GM23248 (cell line): ENCODE measurements at regions not wholly inside any gene's neighbourhood (a gene's known extent, or its start where the extent isn't known, plus 50 kb on each side); places are given as distances from the start of the nearest gene placed in this dataset.
"Not testable (repeated sequence)": the region's sequence is repeated elsewhere in the genome, so short reads cannot be mapped to it uniquely, and the experiment has no call there.

Source experiments
- DNase-seq: peaks from one replicate; pipeline ENCODE4 v3.0.0-alpha.2; 2015
- H2AFZ ChIP-seq: fragments of 200-600 bp; sonication (generic); 2 replicates; pipeline ENCODE4 v1.6.1; 2016; ENCODE audit warnings: antibody characterized with exemption
- H3F3A ChIP-seq: fragments of 200-600 bp; sonication (generic); 2 replicates; pipeline ENCODE4 v1.6.1; 2016; ENCODE audit warnings: mild to moderate bottlenecking, antibody characterized with exemption, mixed run types; ENCODE audit not compliant: insufficient read depth
- H3K27ac ChIP-seq: fragments of 200-600 bp; sonication (generic); 2 replicates; pipeline ENCODE4 v1.5.1; 2016; ENCODE audit warnings: mild to moderate bottlenecking
- H3K27me3 ChIP-seq: fragments of 200-600 bp; sonication (generic); replicated peaks from 2 replicates; pipeline ENCODE4 v1.6.1; 2016; ENCODE audit warnings: mild to moderate bottlenecking; ENCODE audit not compliant: insufficient read depth
- H3K36me3 ChIP-seq: fragments of 200-600 bp; sonication (generic); 2 replicates; pipeline ENCODE4 v1.6.1; 2016; ENCODE audit warnings: low read depth, mild to moderate bottlenecking
- H3K4me1 ChIP-seq: fragments of 200-600 bp; sonication (generic); 2 replicates; pipeline ENCODE4 v1.6.1; 2016; ENCODE audit warnings: mild to moderate bottlenecking; ENCODE audit not compliant: insufficient read depth
- H3K4me2 ChIP-seq: fragments of 200-600 bp; sonication (generic); one replicate; pipeline ENCODE4 v1.6.1; 2016; ENCODE audit warnings: mild to moderate bottlenecking; ENCODE audit not compliant: unreplicated experiment
- H3K4me3 ChIP-seq: fragments of 200-600 bp; sonication (generic); 2 replicates; pipeline ENCODE4 v1.5.1; 2016; ENCODE audit warnings: mild to moderate bottlenecking
- H3K79me2 ChIP-seq: fragments of 200-600 bp; sonication (generic); 2 replicates; pipeline ENCODE4 v1.6.1; 2016; ENCODE audit warnings: mild to moderate bottlenecking; ENCODE audit not compliant: insufficient read depth
- H3K9ac ChIP-seq: fragments of 200-600 bp; sonication (generic); 2 replicates; pipeline ENCODE4 v1.6.1; 2016; ENCODE audit warnings: mild to moderate bottlenecking
- H3K9me2 ChIP-seq: fragments of 200-600 bp; sonication (generic); 2 replicates; pipeline ENCODE4 v1.6.1; 2016; ENCODE audit warnings: mixed run types, mild to moderate bottlenecking, moderate library complexity; ENCODE audit not compliant: insufficient read depth
- H3K9me3 ChIP-seq: fragments of 200-600 bp; sonication (generic); one replicate; pipeline ENCODE4 v1.6.1; 2017; ENCODE audit warnings: low read depth
- H4K20me1 ChIP-seq: fragments of 200-600 bp; sonication (generic); 2 replicates; pipeline ENCODE4 v1.6.0; 2016; ENCODE audit not compliant: insufficient read depth
- EZH2 ChIP-seq: fragments of 200-600 bp; sonication (generic); IDR thresholded peaks from 2 replicates; pipeline ENCODE4 v1.6.1; 2018; ENCODE audit warnings: antibody characterized with exemption, mild to moderate bottlenecking; ENCODE audit not compliant: insufficient read depth, poor library complexity, severe bottlenecking
- EZH2phosphoT487 ChIP-seq: fragments of 200-600 bp; sonication (generic); IDR thresholded peaks from 2 replicates; pipeline ENCODE4 v1.6.1; 2018; ENCODE audit warnings: antibody characterized with exemption, moderate library complexity, mild to moderate bottlenecking, low read depth; ENCODE audit not compliant: insufficient read depth
- WGBS, 2 experiments: methylation state at CpG; one replicate each; pipeline ENCODE4 v1.1.6; 2015 to 2017; ENCODE audit warnings: low lambda C conversion rate in 2 of 2, low coverage in 1 of 2; ENCODE audit errors: missing lambda C conversion rate in 2 of 2; 5-methylcytosine and 5-hydroxymethylcytosine counted together
- in situ Hi-C: fragments of 300-500 bp; cut with MboI; formaldehyde crosslinking; loops from 2 replicates; pipeline ENCODE4 v1.15.0; 2020

DNA sequence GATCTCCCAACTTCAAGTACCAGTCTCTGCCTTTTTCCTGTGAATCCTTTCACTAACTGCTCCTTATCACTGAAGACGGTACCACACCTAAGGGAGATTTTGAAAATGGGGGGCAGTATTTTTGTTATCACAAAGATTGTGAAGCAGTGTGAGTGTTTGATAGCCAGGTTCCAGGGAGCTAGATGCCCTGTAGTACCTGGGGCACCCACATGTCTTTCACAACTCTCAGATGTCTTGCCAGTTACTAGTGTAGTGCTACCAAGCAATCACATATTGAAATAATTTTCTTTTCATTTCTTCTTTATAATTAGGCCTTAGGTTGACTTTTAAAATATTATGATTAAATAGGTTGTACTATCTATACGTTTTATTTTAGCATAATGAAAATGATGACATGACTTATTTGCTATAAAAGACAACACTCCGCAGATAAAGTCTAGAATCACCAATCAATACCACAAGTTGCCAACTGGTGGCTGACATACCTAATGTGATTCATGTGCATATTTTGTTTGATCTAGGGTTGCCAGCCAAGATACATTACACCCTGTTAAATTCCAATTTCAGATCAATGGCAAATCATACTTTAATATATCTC is 215.9 kb downstream of the EXOC5 start:
- Histone ChIP-seq H3F3A (no peaks in the 10 kb centered on the region), H2AFZ (no peak overlapping the region), H3K4me2 (no peak overlapping the region), H3K9ac (no peak overlapping the region), H3K27ac (no peak overlapping the region), H3K4me1 (no peaks in the 10 kb centered on the region), H3K4me3 (no peak overlapping the region), H3K79me2 (no peaks in the 10 kb centered on the region), H3K36me3 (no peaks in the 10 kb centered on the region), H3K9me3 (no peaks in the 10 kb centered on the region), H3K27me3 (no peaks in the 10 kb centered on the region), H4K20me1 (no peaks in the 10 kb centered on the region), H3K9me2 (no peaks in the 10 kb centered on the region)
- TF ChIP-seq EZH2phosphoT487, result no peak
- no peak for TF ChIP-seq EZH2
- no peak for DNase-seq
- 17 to 19% methylated on average over 3 of the region's 3 CpGs for WGBS, 2 experiments
- in situ Hi-C loops, result no loop called here

DNA sequence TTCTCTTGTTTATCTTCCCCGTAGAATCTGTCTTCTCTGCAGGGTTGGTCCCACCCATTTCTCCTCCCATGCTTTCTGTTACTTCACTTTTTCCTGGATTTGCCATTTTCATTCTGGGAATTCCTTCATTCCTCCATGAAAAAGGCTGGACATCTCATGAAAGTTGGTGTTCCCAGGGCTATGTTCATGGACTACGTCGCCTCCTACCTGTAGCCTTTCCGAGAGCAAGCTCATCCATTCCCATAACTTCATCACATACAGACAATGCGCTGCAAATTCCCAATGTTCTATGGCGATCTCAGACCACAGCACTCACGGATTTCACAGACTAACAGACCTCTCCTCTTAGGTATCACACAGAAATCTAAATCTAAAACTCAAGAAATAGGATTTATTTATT is 217.1 kb downstream of the EXOC5 start:
- in situ Hi-C loops, result no loop called here
- Histone ChIP-seq H3F3A (no peaks in the 10 kb centered on the region), H3K36me3 (no peaks in the 10 kb centered on the region), H3K27ac (no peak overlapping the region), H3K9me3 (no peaks in the 10 kb centered on the region), H3K27me3 (0 out of 2 replicates have a peak, but pooled peaks cover 4% of the 10 kb centered on the region), H3K4me3 (no peak overlapping the region), H4K20me1 (no peaks in the 10 kb centered on the region), H3K4me2 (no peak overlapping the region), H3K79me2 (no peaks in the 10 kb centered on the region), H3K9ac (no peak overlapping the region), H3K4me1 (no peaks in the 10 kb centered on the region), H3K9me2 (no peaks in the 10 kb centered on the region), H2AFZ (no peak overlapping the region)
- DNase-seq, result no peak
- 38 to 41% methylated on average over 7 of the region's 7 CpGs for WGBS, 2 experiments
- TF ChIP-seq EZH2 (no peak), EZH2phosphoT487 (no peak)

DNA sequence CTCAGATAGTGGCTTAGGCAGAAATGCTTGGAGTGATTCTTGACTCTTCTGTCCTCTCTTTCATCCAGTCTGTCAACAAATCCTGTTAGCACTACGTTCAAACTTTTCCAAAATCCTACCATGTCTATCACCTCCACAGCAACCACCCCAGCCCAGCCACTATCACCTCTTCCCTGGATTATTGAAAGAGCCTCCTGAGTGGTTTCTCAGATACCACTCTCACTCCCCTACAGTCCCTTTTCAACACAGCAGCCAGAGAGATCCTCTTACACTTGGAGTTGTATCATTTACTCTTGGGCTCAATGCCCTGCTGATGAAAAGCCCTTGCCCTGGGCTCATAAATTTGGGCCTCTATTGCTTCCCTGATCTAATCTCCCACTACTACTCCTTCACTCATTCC is 218.9 kb downstream of the EXOC5 start:
- H2AFZ ChIP-seq, result no peak overlapping the region
- no peak overlapping the region for H3K9ac ChIP-seq
- H3K4me1 ChIP-seq, result no peaks in the 10 kb centered on the region
- 17 to 25% methylated on average over 1 of the region's 1 CpG for WGBS, 2 experiments
- no peak overlapping the region for H3K4me3 ChIP-seq
- H3K9me3 ChIP-seq, result no peaks in the 10 kb centered on the region
- no peaks in the 10 kb centered on the region for H3K9me2 ChIP-seq
- in situ Hi-C loops, result no loop called here
- no peaks in the 10 kb centered on the region for H3F3A ChIP-seq
- no peak overlapping the region for H3K27ac ChIP-seq
- TF ChIP-seq EZH2phosphoT487 (no peak), EZH2 (no peak)
- no peaks in the 10 kb centered on the region for H3K79me2 ChIP-seq
- H4K20me1 ChIP-seq, result no peaks in the 10 kb centered on the region
- DNase-seq, result no peak
- H3K4me2 ChIP-seq, result no peak overlapping the region
- 0 out of 2 replicates have a peak, but pooled peaks cover 4% of the 10 kb centered on the region for H3K27me3 ChIP-seq
- H3K36me3 ChIP-seq, result no peaks in the 10 kb centered on the region

DNA sequence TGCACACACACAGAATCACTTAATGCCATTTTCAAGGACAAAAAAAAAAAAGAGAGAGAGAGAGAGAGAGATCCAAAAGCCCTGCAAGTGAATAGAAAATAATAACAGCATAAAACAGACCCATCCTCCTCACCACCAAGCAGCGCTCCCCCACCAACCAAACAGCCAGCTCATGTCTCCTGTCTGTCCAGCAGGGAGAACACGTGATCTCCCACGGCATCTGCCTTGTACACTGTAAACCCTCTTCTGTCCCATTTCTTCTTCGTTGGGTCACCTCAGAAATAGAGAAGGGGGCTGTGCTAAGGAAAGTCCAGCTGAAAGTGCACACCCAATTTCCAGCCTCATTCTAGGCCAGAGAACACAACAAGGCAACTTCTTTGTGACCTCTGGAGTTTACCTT is 222.5 kb downstream of the EXOC5 start:
- WGBS, 2 experiments, result 31 to 33% methylated on average over 4 of the region's 4 CpGs

DNA sequence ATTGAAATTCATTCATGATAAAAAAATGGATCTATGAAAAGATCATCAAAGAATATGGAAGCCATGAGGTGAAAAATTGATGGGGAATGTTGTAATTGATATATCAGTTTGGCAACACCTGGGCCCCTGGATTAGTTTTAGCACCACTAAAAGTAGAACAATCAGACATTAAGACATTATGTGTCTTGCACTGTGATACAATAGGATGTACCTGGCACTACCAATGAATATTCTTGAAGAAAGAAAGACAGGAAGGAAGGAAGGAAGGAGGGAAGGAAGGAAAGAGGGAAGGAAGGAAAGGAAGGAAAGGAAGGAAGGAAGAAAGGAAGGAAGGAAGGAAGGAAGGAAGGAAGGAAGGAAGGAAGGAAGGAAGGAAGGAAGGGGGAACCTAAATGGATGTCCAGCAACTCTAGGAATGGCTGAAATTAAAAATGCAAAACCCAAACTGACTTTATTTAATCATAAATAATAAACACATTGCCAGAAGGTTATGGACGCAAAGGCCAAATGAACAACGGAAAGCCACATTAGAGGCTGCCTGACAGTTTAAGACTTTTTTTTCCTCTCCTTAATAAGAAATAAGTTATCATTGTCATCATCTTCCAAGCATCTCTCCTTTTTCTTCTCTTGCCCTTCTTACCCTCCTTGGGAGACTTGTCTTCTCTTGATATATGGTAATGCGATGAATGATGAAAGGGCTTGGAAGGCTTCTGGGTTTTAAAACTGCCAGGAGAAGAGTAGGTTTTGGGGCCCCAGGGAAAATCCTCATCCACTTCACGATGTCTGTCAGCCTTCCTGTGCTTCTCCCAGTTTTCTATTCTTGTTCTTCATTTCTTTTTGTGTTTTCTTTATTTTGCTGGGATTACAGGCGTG is 224.4 kb downstream of the EXOC5 start:
- H3K4me2 ChIP-seq, H3K4me1 ChIP-seq, H3K79me2 ChIP-seq, H2AFZ ChIP-seq, H3K36me3 ChIP-seq, DNase-seq, H3K4me3 ChIP-seq, H3F3A ChIP-seq, H3K9me3 ChIP-seq, H4K20me1 ChIP-seq, in situ Hi-C loops, H3K27ac ChIP-seq, H3K27me3 ChIP-seq, H3K9ac ChIP-seq, H3K9me2 ChIP-seq: not testable (repeated sequence)
- WGBS, 2 experiments, result 12 to 15% methylated on average over 5 of the region's 5 CpGs

More for the DNA sequence above, 222.5 kb downstream of the EXOC5 start:
- Histone ChIP-seq H3K9me3 (no peaks in the 10 kb centered on the region), H3K4me3 (no peak overlapping the region), H3K9ac (no peak overlapping the region), H3K4me1 (no peaks in the 10 kb centered on the region), H3K4me2 (no peak overlapping the region), H3K36me3 (no peaks in the 10 kb centered on the region), H3K9me2 (no peaks in the 10 kb centered on the region), H3K27me3 (0 out of 2 replicates have a peak, but pooled peaks cover 4% of the 10 kb centered on the region), H3F3A (no peaks in the 10 kb centered on the region), H3K79me2 (no peaks in the 10 kb centered on the region), H2AFZ (no peak overlapping the region), H3K27ac (no peak overlapping the region), H4K20me1 (no peaks in the 10 kb centered on the region)
- DNase-seq, result no peak
- TF ChIP-seq EZH2 (no peak), EZH2phosphoT487 (no peak)
- in situ Hi-C loops, result no loop called here
